ENCODE measurements at regions not wholly inside any gene's neighbourhood (a gene's known extent, or its start where the extent isn't known, plus 50 kb on each side); places are given as distances from the start of the nearest gene placed in this dataset.

GRCh38 chr7:80374321-80374720, 137.5 kb downstream of the GNAT3 start:
- no peak overlapping the region for H3K27ac ChIP-seq (ENCODE audit: extremely low read depth, low read depth, low read length)
- peaks cover 5% of the 10 kb centered on the region; the same call in 1 of the 2 replicates for H3K4me1 ChIP-seq (ENCODE audit: control insufficient read depth, insufficient read depth, low read length)
- no peaks in the 10 kb centered on the region for H3K36me3 ChIP-seq (ENCODE audit: control insufficient read depth in 2 of 2, insufficient read depth in 1 of 2, low read length in 2 of 2)
- ChIA-PET POLR2A (no interaction called here), CTCF (no interaction called here)
- TF ChIP-seq ZNF623 (tag by site-specific recombination; IDR thresholded peaks at IDR 0.05): no peak
- TF ChIP-seq ZNF768 (tag by site-specific recombination; IDR thresholded peaks at IDR 0.05): no peak
- no peak for TF ChIP-seq ZNF362 (tag by site-specific recombination; IDR thresholded peaks at IDR 0.05)
- TF ChIP-seq ZSCAN4 (tag by site-specific recombination; IDR thresholded peaks at IDR 0.05): no peak
- no peak for TF ChIP-seq ZSCAN5A (tag by site-specific recombination; IDR thresholded peaks at IDR 0.05)
- TF ChIP-seq YY1 (tag by site-specific recombination; IDR thresholded peaks at IDR 0.05): no peak
- no peak for TF ChIP-seq ZNF488 (tag by site-specific recombination; IDR thresholded peaks at IDR 0.05)
- no peak for TF ChIP-seq ZNF19 (tag by site-specific recombination; IDR thresholded peaks at IDR 0.05; ENCODE audit: low read depth)
- no peak for TF ChIP-seq ZNF211 (tag by site-specific recombination; IDR thresholded peaks at IDR 0.05; ENCODE audit: low read depth)
- TF ChIP-seq ZNF777 (tag by site-specific recombination; IDR thresholded peaks at IDR 0.05; ENCODE audit: borderline replicate concordance): no peak
- TF ChIP-seq ZNF585B (tag by site-specific recombination; IDR thresholded peaks at IDR 0.05): no peak
- TF ChIP-seq PATZ1 (tag by site-specific recombination; IDR thresholded peaks at IDR 0.05): no peak
- TF ChIP-seq SETDB1 (IDR thresholded peaks at IDR 0.05; ENCODE audit: insufficient read length, low read length): no peak
- no peak for TF ChIP-seq ZNF138 (tag by site-specific recombination; IDR thresholded peaks at IDR 0.05; ENCODE audit: borderline replicate concordance)
- no peak for TF ChIP-seq ZNF610 (tag by site-specific recombination; IDR thresholded peaks at IDR 0.05; ENCODE audit: borderline replicate concordance)
- H3K4me3 ChIP-seq (ENCODE audit: low read depth, low read length): no peak overlapping the region
- H3K9me3 ChIP-seq (ENCODE audit: control insufficient read depth, insufficient read depth, low read depth, low read length): no peaks in the 10 kb centered on the region

GRCh38 chr7:80373429-80374032, 138.3 kb downstream of the GNAT3 start:
- H3K4me3 ChIP-seq (ENCODE audit: low read depth, low read length): no peak overlapping the region
- H3K4me1 ChIP-seq (ENCODE audit: control insufficient read depth, insufficient read depth, low read length): peaks cover 5% of the 10 kb centered on the region; the same call in 1 of the 2 replicates
- H3K9me3 ChIP-seq (ENCODE audit: control insufficient read depth, insufficient read depth, low read depth, low read length): no peaks in the 10 kb centered on the region
- ChIA-PET CTCF (no interaction called here), POLR2A (no interaction called here)
- H3K36me3 ChIP-seq (ENCODE audit: control insufficient read depth in 2 of 2, insufficient read depth in 1 of 2, low read length in 2 of 2): no peaks in the 10 kb centered on the region
- H3K27ac ChIP-seq (ENCODE audit: extremely low read depth, low read depth, low read length): no peak overlapping the region
- TF ChIP-seq ZNF146 (tag by site-specific recombination; IDR thresholded peaks at IDR 0.05) (no peak), ZNF629 (tag by site-specific recombination; IDR thresholded peaks at IDR 0.05) (no peak), ZNF157 (tag by site-specific recombination; IDR thresholded peaks at IDR 0.05) (no peak), MYNN (tag by site-specific recombination; IDR thresholded peaks at IDR 0.05; ENCODE audit: borderline replicate concordance) (no peak)

Measured in HEK293 (cell line).